OCI-LY1 (cell line): ENCODE measurements at regions not wholly inside any gene's neighbourhood (a gene's known extent, or its start where the extent isn't known, plus 50 kb on each side); places are given as distances from the start of the nearest gene placed in this dataset.

ENCODE experiments used
- H2AFZ ChIP-seq: fragments of 200-600 bp; sonication (generic), shearing (Covaris generic); 2 replicates; pipeline ENCODE4 v1.6.0; 2014; ENCODE audit warnings: antibody characterized with exemption, mild to moderate bottlenecking, low read length
- H3F3A ChIP-seq: fragments of 200-600 bp; sonication (generic), shearing (Covaris generic); 2 replicates; pipeline ENCODE4 v1.6.0; 2014; ENCODE audit warnings: mild to moderate bottlenecking, antibody characterized with exemption, low read length, moderate library complexity; ENCODE audit not compliant: insufficient read depth
- H3K27ac ChIP-seq: fragments of 200-600 bp; sonication (generic); 2 replicates; pipeline ENCODE4 v1.5.1; 2014; ENCODE audit warnings: low read length, mixed run types, mild to moderate bottlenecking, low read depth; ENCODE audit not compliant: poor library complexity, severe bottlenecking
- H3K27me3 ChIP-seq: fragments of 200-600 bp; sonication (generic); 2 replicates; pipeline ENCODE4 v1.6.0; 2014; ENCODE audit warnings: antibody characterized with exemption, mild to moderate bottlenecking, low read length, moderate library complexity; ENCODE audit not compliant: insufficient read depth
- H3K36me3 ChIP-seq: fragments of 200-600 bp; sonication (generic); 2 replicates; pipeline ENCODE4 v1.6.1; 2014; ENCODE audit warnings: mild to moderate bottlenecking, antibody characterized with exemption, low read length, moderate library complexity, mixed read lengths; ENCODE audit not compliant: insufficient read depth
- H3K4me1 ChIP-seq: fragments of 200-600 bp; sonication (generic); 2 replicates; pipeline ENCODE4 v1.5.1; 2014; ENCODE audit warnings: mild to moderate bottlenecking, low read length, moderate library complexity; ENCODE audit not compliant: insufficient read depth, severe bottlenecking
- H3K4me2 ChIP-seq: fragments of 200-600 bp; sonication (generic), shearing (Covaris generic); 2 replicates; pipeline ENCODE4 v1.6.1; 2014; ENCODE audit warnings: low read length
- H3K4me3 ChIP-seq: fragments of 200-600 bp; sonication (generic); 2 replicates; pipeline ENCODE4 v1.5.1; 2014; ENCODE audit warnings: low read length, low read depth, mild to moderate bottlenecking, mixed read lengths; ENCODE audit not compliant: poor library complexity, severe bottlenecking
- H3K79me2 ChIP-seq: fragments of 200-600 bp; shearing (Covaris generic); 2 replicates; pipeline ENCODE4 v1.6.1; 2016; ENCODE audit warnings: mixed run types, low read length, mixed read lengths; ENCODE audit not compliant: insufficient read depth
- H3K9ac ChIP-seq: fragments of 200-600 bp; sonication (generic), shearing (Covaris generic); 2 replicates; pipeline ENCODE4 v1.6.1; 2014; ENCODE audit warnings: mild to moderate bottlenecking, low read length, mixed read lengths
- H3K9me2 ChIP-seq: fragments of 200-600 bp; sonication (generic), shearing (Covaris generic); 2 replicates; pipeline ENCODE4 v1.6.1; 2014; ENCODE audit warnings: low read depth, mild to moderate bottlenecking, low read length, mixed read lengths
- H3K9me3 ChIP-seq: fragments of 200-600 bp; shearing (Covaris generic); 2 replicates; pipeline ENCODE4 v1.6.1; 2014; ENCODE audit warnings: low read length, mixed read lengths
- H4K20me1 ChIP-seq: fragments of 200-600 bp; sonication (generic), shearing (Covaris generic); 2 replicates; pipeline ENCODE4 v1.6.0; 2016; ENCODE audit warnings: mild to moderate bottlenecking, low read length; ENCODE audit not compliant: insufficient read depth
- CTCF ChIP-seq: fragments of 200-600 bp; sonication (generic), shearing (Covaris generic); IDR thresholded peaks from 2 replicates; pipeline ENCODE4 v1.5.1; 2017; ENCODE audit warnings: mild to moderate bottlenecking, antibody characterized with exemption, low read length, moderate library complexity, mixed read lengths
- EZH2 ChIP-seq: fragments of 200-600 bp; sonication (generic), shearing (Covaris generic); IDR thresholded peaks from 2 replicates; pipeline ENCODE4 v1.8.0; 2017; ENCODE audit warnings: borderline replicate concordance, mixed run types, mild to moderate bottlenecking, antibody characterized with exemption, low read length, moderate library complexity, mixed read lengths

- H3K36me3 ChIP-seq, result no peaks in the 10 kb centered on the region
- H3K79me2 ChIP-seq, result no peaks in the 10 kb centered on the region
- H3K9me3 ChIP-seq, result 0 out of 2 replicates have a peak, but pooled peaks cover 2% of the 10 kb centered on the region
- TF ChIP-seq CTCF (no peak), EZH2 (no peak)
- no peak overlapping the region for H3K4me3 ChIP-seq
- H3K27me3 ChIP-seq, result no peaks in the 10 kb centered on the region; the same call in 1 of the 2 replicates
- no peaks in the 10 kb centered on the region for H4K20me1 ChIP-seq
- no peak overlapping the region for H3K27ac ChIP-seq
- no peaks in the 10 kb centered on the region for H3K9me2 ChIP-seq
- no peak overlapping the region for H2AFZ ChIP-seq
- no peak overlapping the region for H3K9ac ChIP-seq
- no peaks in the 10 kb centered on the region for H3K4me1 ChIP-seq
- H3K4me2 ChIP-seq, result no peak overlapping the region
- H3F3A ChIP-seq, result no peaks in the 10 kb centered on the region
Observed at GRCh38 chr14:34113991-34114390, 163.1 kb upstream of the EGLN3 start.

GRCh38 chr14:34113005-34113511, 162.2 kb upstream of the EGLN3 start:
- no peaks in the 10 kb centered on the region for H3K9me2 ChIP-seq

GRCh38 chr14:34111953-34112352, 161.1 kb upstream of the EGLN3 start:
- Histone ChIP-seq H3K9me3 (0 out of 2 replicates have a peak, but pooled peaks cover 2% of the 10 kb centered on the region), H2AFZ (no peak overlapping the region), H3K4me1 (no peaks in the 10 kb centered on the region), H3F3A (no peaks in the 10 kb centered on the region), H3K36me3 (no peaks in the 10 kb centered on the region), H3K4me2 (no peak overlapping the region), H3K27ac (no peak overlapping the region), H3K79me2 (no peaks in the 10 kb centered on the region), H3K9ac (no peak overlapping the region), H4K20me1 (no peaks in the 10 kb centered on the region), H3K27me3 (no peaks in the 10 kb centered on the region; the same call in 1 of the 2 replicates), H3K9me2 (no peaks in the 10 kb centered on the region), H3K4me3 (no peak overlapping the region)
- TF ChIP-seq CTCF, result no peak
- no peak for TF ChIP-seq EZH2

More at GRCh38 chr14:34113005-34113511, 162.2 kb upstream of the EGLN3 start:
- no peaks in the 10 kb centered on the region for H3K4me1 ChIP-seq
- H3K36me3 ChIP-seq, result no peaks in the 10 kb centered on the region
- no peak overlapping the region for H2AFZ ChIP-seq
- H3K9me3 ChIP-seq, result 0 out of 2 replicates have a peak, but pooled peaks cover 2% of the 10 kb centered on the region
- no peaks in the 10 kb centered on the region for H3K79me2 ChIP-seq
- H3K4me3 ChIP-seq, result no peak overlapping the region
- H3K4me2 ChIP-seq, result no peak overlapping the region
- no peaks in the 10 kb centered on the region for H3F3A ChIP-seq
- no peak overlapping the region for H3K9ac ChIP-seq
- no peaks in the 10 kb centered on the region; the same call in 1 of the 2 replicates for H3K27me3 ChIP-seq
- no peak overlapping the region for H3K27ac ChIP-seq
- no peaks in the 10 kb centered on the region for H4K20me1 ChIP-seq
- TF ChIP-seq EZH2, result no peak
- no peak for TF ChIP-seq CTCF
